Neutrophil (primary cell): ENCODE measurements at regions not wholly inside any gene's neighbourhood (a gene's known extent, or its start where the extent isn't known, plus 50 kb on each side); places are given as distances from the start of the nearest gene placed in this dataset.

Experiments used
- H3K27ac ChIP-seq: fragments of 200-600 bp; sonication (generic); 2 replicates; pipeline ENCODE4 v1.5.1; 2016; ENCODE audit warnings: mild to moderate bottlenecking, moderate library complexity
- H3K27me3 ChIP-seq: fragments of 200-600 bp; sonication (generic); 2 replicates; pipeline ENCODE4 v1.6.0; 2016; ENCODE audit warnings: mild to moderate bottlenecking
- H3K36me3 ChIP-seq: fragments of 200-600 bp; sonication (generic); 2 replicates; pipeline ENCODE4 v1.5.1; 2017
- H3K4me1 ChIP-seq, 2 experiments: fragments of 200-600 bp in 1 of 2; sonication (generic) in 1 of 2; 1 replicate in 1 of 2; 2 replicates in 1 of 2; pipeline versions ENCODE4 v1.5.1 to v1.6.1; 2013 to 2016; ENCODE audit warnings: low read depth in 1 of 2, low read length in 1 of 2, mild to moderate bottlenecking in 1 of 2, moderate library complexity in 1 of 2; ENCODE audit not compliant: control insufficient read depth in 1 of 2, insufficient read depth in 1 of 2
- H3K4me3 ChIP-seq, 2 experiments: fragments of 200-600 bp in 1 of 2; sonication (generic) in 1 of 2; 1 replicate in 1 of 2; 2 replicates in 1 of 2; pipeline ENCODE4 v1.5.1; 2013 to 2016; ENCODE audit warnings: low read depth in 1 of 2, low read length in 1 of 2, mild to moderate bottlenecking in 1 of 2, moderate library complexity in 1 of 2
- H3K9me3 ChIP-seq: fragments of 200-600 bp; sonication (generic); 2 replicates; pipeline ENCODE4 v1.5.1; 2016
- CTCF ChIP-seq: fragments of 200-600 bp; sonication (generic); IDR thresholded peaks from 2 replicates; pipeline ENCODE4 v1.5.1; 2016; ENCODE audit warnings: antibody characterized with exemption

GRCh38 chr17:69958063-69958462, 117.0 kb upstream of the KCNJ16 start:
- H3K27ac ChIP-seq, result no peak overlapping the region
- TF ChIP-seq CTCF, result no peak
- no peak overlapping the region for H3K4me3 ChIP-seq
- no peaks in the 10 kb centered on the region for H3K27me3 ChIP-seq
- no peaks in the 10 kb centered on the region for H3K9me3 ChIP-seq
- H3K36me3 ChIP-seq, result no peaks in the 10 kb centered on the region
- H3K4me1 ChIP-seq, result no peaks in the 10 kb centered on the region

GRCh38 chr17:69959283-69959682, 115.7 kb upstream of the KCNJ16 start:
- no peaks in the 10 kb centered on the region for H3K36me3 ChIP-seq
- H3K27me3 ChIP-seq, result no peaks in the 10 kb centered on the region
- no peak for TF ChIP-seq CTCF
- H3K4me1 ChIP-seq, result no peaks in the 10 kb centered on the region
- no peak overlapping the region for H3K4me3 ChIP-seq
- no peaks in the 10 kb centered on the region for H3K9me3 ChIP-seq
- H3K27ac ChIP-seq, result no peak overlapping the region

- Histone ChIP-seq H3K4me3 (no peak overlapping the region), H3K36me3 (no peaks in the 10 kb centered on the region), H3K27ac (no peak overlapping the region), H3K27me3 (no peaks in the 10 kb centered on the region), H3K9me3 (no peaks in the 10 kb centered on the region), H3K4me1 (no peaks in the 10 kb centered on the region)
- TF ChIP-seq CTCF, result no peak
Observed at GRCh38 chr17:69960755-69961154, 114.3 kb upstream of the KCNJ16 start.

GRCh38 chr17:69961501-69962145, 113.4 kb upstream of the KCNJ16 start:
- Histone ChIP-seq H3K36me3 (no peaks in the 10 kb centered on the region), H3K4me1 (no peaks in the 10 kb centered on the region), H3K27ac (no peak overlapping the region), H3K4me3 (no peak overlapping the region), H3K27me3 (no peaks in the 10 kb centered on the region), H3K9me3 (no peaks in the 10 kb centered on the region)
- TF ChIP-seq CTCF, result no peak

- Histone ChIP-seq H3K27me3 (no peaks in the 10 kb centered on the region), H3K9me3 (no peaks in the 10 kb centered on the region), H3K4me1 (no peaks in the 10 kb centered on the region), H3K27ac (no peak overlapping the region), H3K36me3 (no peaks in the 10 kb centered on the region), H3K4me3 (no peak overlapping the region)
- no peak for TF ChIP-seq CTCF
Observed at GRCh38 chr17:69962436-69962995, 112.5 kb upstream of the KCNJ16 start.
